Upper lobe of right lung (tissue), 1 donor: ENCODE measurements at regions not wholly inside any gene's neighbourhood (a gene's known extent, or its start where the extent isn't known, plus 50 kb on each side); places are given as distances from the start of the nearest gene placed in this dataset.

ENCODE experiments used
- ATAC-seq: fragments of 200-7000 bp; cut with Tn5 transposase; one replicate; pipeline ENCODE4 v1.9.1; 2020; ENCODE audit warnings: mild to moderate bottlenecking, moderate library complexity
- DNase-seq: peaks from one replicate; pipeline ENCODE4 v3.0.0-alpha.2; 2020
- H3K27ac ChIP-seq: fragments of 200-600 bp; one replicate; pipeline ENCODE4 v1.8.0; 2022
- H3K27me3 ChIP-seq: fragments of 200-600 bp; one replicate; pipeline ENCODE4 v1.8.0; 2022; ENCODE audit warnings: mild to moderate bottlenecking
- H3K36me3 ChIP-seq: fragments of 200-600 bp; one replicate; pipeline ENCODE4 v1.8.0; 2022
- H3K4me1 ChIP-seq: fragments of 200-600 bp; one replicate; pipeline ENCODE4 v1.8.0; 2022
- H3K4me3 ChIP-seq: fragments of 200-600 bp; one replicate; pipeline ENCODE4 v1.8.0; 2022; ENCODE audit warnings: mild to moderate bottlenecking
- H3K9me3 ChIP-seq: fragments of 200-600 bp; one replicate; pipeline ENCODE4 v1.8.0; 2022
- CTCF ChIP-seq: fragments of 200-600 bp; IDR thresholded peaks from one replicate; pipeline ENCODE4 v1.8.0; 2022; ENCODE audit warnings: antibody characterized with exemption
- intact Hi-C: fragments of 100-400 bp; cut with DNase I; formaldehyde crosslinking; loops from one replicate; pipeline ENCODE4 v1.11.0; 2022
- donor health status: DM: no; HTN: yes; CAD: no; lungs with severe emphysema.

GRCh38 chr2:236849508-236849907 is 236.2 kb upstream of the COPS8 start:
- Histone ChIP-seq H3K4me1 (peaks cover 12% of the 10 kb centered on the region), H3K9me3 (no peaks in the 10 kb centered on the region), H3K4me3 (no peak overlapping the region), H3K27ac (no peak overlapping the region), H3K36me3 (no peaks in the 10 kb centered on the region), H3K27me3 (no peaks in the 10 kb centered on the region)
- DNase-seq (no peak), ATAC-seq (no peak)
- no peak for TF ChIP-seq CTCF
- intact Hi-C loops: no loop called here

GRCh38 chr2:236849940-236850339 is 235.7 kb upstream of the COPS8 start:
- ATAC-seq (no peak), DNase-seq (no peak)
- H3K36me3 ChIP-seq: no peaks in the 10 kb centered on the region
- no peaks in the 10 kb centered on the region for H3K9me3 ChIP-seq
- peaks cover 12% of the 10 kb centered on the region for H3K4me1 ChIP-seq
- H3K27ac ChIP-seq: no peak overlapping the region
- no peak overlapping the region for H3K4me3 ChIP-seq
- no peak for TF ChIP-seq CTCF
- intact Hi-C loops: no loop called here
- H3K27me3 ChIP-seq: no peaks in the 10 kb centered on the region

- Histone ChIP-seq H3K9me3 (no peaks in the 10 kb centered on the region), H3K36me3 (no peaks in the 10 kb centered on the region), H3K27me3 (no peaks in the 10 kb centered on the region), H3K4me3 (no peak overlapping the region), H3K4me1 (peaks cover 12% of the 10 kb centered on the region), H3K27ac (no peak overlapping the region)
- no peak for TF ChIP-seq CTCF
- ATAC-seq: no peak
- intact Hi-C loops: no loop called here
- DNase-seq: no peak
Observed at GRCh38 chr2:236851187-236851586, 234.5 kb upstream of the COPS8 start.

- intact Hi-C loops: no loop called here
- Histone ChIP-seq H3K36me3 (no peaks in the 10 kb centered on the region), H3K27ac (peak overlapping the region; percentile 6), H3K27me3 (no peaks in the 10 kb centered on the region), H3K9me3 (no peaks in the 10 kb centered on the region), H3K4me3 (no peak overlapping the region), H3K4me1 (peaks cover 12% of the 10 kb centered on the region)
- TF ChIP-seq CTCF: no peak
- ATAC-seq (no peak), DNase-seq (no peak)
Observed at GRCh38 chr2:236852100-236852976, 233.4 kb upstream of the COPS8 start.

GRCh38 chr2:236852977-236853374 is 232.7 kb upstream of the COPS8 start:
- Histone ChIP-seq H3K9me3 (no peaks in the 10 kb centered on the region), H3K4me1 (peaks cover 12% of the 10 kb centered on the region), H3K36me3 (no peaks in the 10 kb centered on the region), H3K4me3 (no peak overlapping the region), H3K27ac (peak overlapping the region; percentile 6), H3K27me3 (no peaks in the 10 kb centered on the region)
- TF ChIP-seq CTCF: no peak
- ATAC-seq: no peak
- DNase-seq: no peak
- intact Hi-C loops: no loop called here
